PFSK-1 (cell line): ENCODE measurements at regions not wholly inside any gene's neighbourhood (a gene's known extent, or its start where the extent isn't known, plus 50 kb on each side); places are given as distances from the start of the nearest gene placed in this dataset.

Experiments
- POLR2AphosphoS5 ChIP-seq: IDR thresholded peaks from 2 replicates; pipeline ENCODE4 v1.6.1; 2012; ENCODE audit warnings: low read depth, mild to moderate bottlenecking, control low read depth, low read length, moderate library complexity
- SIN3A ChIP-seq: IDR thresholded peaks from 2 replicates; pipeline ENCODE4 v1.6.1; 2012; ENCODE audit warnings: mild to moderate bottlenecking, low read length, moderate library complexity, borderline replicate concordance; ENCODE audit not compliant: insufficient read depth
- TF ChIP-seq, protein P1 (sequence below), 2 experiments: IDR thresholded peaks; 2 replicates each; pipeline versions ENCODE4 v1.6.1 to v1.8.0; 2011 to 2012; ENCODE audit warnings: low read depth in 2 of 2, low read length in 2 of 2, control low read depth in 1 of 2, inconsistent platforms in 1 of 2, mild to moderate bottlenecking in 1 of 2, moderate library complexity in 1 of 2; ENCODE audit not compliant: insufficient read depth in 1 of 2

DNA sequence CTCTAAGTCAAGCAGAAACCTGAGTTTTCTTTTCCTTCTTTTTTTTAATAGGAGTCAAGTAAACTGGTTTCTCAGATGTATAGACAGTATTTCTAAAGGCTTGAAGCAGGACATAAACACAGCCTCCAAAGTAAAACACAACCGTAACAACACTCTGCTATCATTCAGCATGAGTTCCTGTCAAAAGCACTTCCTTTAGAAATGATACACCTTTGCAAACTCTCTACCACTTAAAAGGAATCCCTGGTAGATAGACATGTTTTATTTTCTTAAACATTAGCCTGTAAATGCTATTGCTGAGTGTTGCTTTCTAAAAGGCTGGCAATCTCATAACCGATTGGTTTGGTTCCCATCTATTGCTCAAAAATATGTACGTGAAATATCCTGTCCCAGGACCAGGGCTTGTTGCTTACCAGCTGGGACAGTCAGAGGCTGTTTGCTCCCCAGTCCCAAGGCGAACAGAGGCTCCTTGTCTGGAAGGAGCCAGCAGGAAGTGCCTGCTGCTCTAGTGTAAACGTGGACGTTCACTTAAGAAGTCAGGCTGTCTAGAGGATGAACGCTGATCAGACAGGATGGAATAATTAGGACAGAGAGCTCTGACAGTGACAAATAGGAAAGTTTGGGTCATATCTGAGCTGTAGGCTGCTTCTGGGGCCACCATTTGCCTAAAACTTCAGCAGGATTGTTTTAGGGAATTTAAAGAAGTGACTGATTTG lies 173.9 kb upstream of the KLF3 start:
- TF ChIP-seq POLR2AphosphoS5, result no peak
- TF ChIP-seq SIN3A, result no peak
- TF ChIP-seq, protein P1, sequence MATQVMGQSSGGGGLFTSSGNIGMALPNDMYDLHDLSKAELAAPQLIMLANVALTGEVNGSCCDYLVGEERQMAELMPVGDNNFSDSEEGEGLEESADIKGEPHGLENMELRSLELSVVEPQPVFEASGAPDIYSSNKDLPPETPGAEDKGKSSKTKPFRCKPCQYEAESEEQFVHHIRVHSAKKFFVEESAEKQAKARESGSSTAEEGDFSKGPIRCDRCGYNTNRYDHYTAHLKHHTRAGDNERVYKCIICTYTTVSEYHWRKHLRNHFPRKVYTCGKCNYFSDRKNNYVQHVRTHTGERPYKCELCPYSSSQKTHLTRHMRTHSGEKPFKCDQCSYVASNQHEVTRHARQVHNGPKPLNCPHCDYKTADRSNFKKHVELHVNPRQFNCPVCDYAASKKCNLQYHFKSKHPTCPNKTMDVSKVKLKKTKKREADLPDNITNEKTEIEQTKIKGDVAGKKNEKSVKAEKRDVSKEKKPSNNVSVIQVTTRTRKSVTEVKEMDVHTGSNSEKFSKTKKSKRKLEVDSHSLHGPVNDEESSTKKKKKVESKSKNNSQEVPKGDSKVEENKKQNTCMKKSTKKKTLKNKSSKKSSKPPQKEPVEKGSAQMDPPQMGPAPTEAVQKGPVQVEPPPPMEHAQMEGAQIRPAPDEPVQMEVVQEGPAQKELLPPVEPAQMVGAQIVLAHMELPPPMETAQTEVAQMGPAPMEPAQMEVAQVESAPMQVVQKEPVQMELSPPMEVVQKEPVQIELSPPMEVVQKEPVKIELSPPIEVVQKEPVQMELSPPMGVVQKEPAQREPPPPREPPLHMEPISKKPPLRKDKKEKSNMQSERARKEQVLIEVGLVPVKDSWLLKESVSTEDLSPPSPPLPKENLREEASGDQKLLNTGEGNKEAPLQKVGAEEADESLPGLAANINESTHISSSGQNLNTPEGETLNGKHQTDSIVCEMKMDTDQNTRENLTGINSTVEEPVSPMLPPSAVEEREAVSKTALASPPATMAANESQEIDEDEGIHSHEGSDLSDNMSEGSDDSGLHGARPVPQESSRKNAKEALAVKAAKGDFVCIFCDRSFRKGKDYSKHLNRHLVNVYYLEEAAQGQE (IDR thresholded peaks at IDR 0.05; ENCODE audit: insufficient read depth in 1 of 2, low read depth in 2 of 2, low read length in 2 of 2), result no peak
